GM04504 (cell line): ENCODE measurements at regions not wholly inside any gene's neighbourhood (a gene's known extent, or its start where the extent isn't known, plus 50 kb on each side); places are given as distances from the start of the nearest gene placed in this dataset.
"Not testable (repeated sequence)": the region's sequence is repeated elsewhere in the genome, so short reads cannot be mapped to it uniquely, and the experiment has no call there.

Experiments used
- DNase-seq: peaks from one replicate; pipeline ENCODE4 v3.0.0-alpha.2; 2012; ENCODE audit warnings: low read depth

DNA sequence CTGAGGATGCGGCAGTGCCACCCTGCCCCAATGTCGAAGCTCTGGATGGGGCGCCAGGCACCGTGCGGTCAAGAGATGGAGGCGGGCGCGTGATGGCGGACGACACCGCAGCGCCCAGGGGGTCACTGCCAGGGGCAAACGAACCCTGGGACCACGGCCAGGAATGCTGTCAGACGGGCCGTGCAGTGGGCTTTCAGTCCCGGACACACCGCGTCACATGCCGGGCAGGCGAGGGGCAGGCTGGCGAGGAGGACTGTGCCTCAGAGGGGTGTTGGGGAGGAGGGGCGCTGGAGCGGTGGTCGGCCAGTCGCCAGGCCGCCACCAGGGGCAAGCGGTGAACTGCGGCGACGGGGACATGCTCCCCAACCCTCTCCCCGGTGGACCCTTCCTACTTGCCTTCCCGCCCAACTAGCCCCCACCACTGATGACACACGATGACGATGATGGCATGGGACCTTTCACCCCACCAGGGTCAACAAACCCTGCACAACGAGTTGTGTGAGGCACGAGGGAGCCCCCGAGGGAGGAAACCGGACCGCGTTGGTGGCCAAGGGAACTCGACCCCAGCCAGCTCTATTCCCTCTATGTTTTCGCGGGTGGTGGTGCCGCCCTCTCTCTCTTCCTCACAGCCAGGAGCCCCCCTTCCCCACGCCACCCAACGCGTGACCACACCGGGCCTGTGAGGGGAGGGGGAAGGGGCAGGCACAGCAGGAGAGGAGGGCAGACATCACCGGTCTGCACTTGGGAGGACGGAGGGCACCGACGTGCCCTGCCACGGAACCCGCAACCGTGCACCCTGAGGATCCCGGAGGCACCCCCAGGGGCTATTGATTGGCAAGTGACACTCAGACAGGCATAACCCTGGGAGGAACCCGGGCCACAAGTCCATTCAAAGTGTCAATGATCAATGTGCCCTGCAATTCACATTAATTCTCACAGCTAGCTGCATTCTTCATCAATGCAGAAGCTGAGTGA is 1960.9 kb upstream of the DEFB115 start:
- DNase-seq, result no peak

DNA sequence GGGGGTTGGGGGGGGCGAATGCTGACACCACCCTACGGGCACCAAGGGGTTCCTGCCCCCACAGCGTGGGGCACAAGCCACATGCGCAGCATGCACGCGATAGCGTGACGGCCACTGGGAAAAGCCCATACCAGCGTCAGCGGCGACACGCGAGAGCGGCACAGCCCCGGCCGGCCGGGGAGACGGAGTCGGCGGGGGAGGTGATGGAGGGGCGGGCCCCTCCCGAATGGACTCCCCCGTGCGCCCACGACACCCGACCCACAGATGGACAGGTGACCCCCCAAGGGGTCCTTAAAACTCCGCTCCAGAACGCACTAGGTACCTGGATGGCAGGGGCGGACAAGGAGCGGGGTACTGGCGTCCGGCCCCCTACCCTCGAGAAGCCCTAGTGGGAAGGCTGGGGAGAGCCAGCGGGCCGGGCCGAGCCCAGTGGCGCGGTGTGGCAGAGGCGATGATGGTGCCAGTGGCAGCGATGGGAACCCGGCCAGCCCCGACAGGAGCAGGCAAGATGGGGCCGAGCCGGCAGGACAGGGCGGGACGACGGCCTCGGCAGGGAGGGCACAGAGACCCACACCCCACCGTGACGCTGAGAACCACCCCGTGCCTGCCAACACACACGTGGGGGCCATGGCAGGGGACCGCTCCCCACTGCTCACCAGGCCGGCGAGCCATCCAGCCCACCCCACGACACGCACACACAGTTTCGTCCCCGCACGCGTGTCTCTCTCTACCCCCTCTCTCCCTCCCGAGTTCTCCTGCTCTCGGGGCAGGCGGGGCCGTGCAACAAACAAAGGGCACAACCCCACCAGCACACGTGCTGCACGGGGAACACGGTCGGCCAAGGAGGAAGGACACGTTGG is 1959.8 kb upstream of the DEFB115 start:
- DNase-seq, result no peak

DNA sequence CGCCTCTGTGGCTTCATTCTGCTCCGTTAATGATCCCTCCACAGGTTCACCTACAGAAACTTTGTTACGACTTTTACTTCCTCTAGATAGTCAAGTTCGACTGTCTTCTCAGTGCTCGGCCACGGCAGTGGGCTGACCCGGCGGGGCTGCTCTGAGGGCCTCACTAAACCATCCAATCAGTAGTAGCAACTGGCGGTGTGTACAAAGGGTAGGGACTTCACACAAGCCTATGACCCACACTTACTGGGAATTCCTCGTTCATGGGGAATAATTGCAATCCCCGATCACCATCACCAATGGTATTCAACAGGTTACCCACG is 1959.2 kb upstream of the DEFB115 start:
- no peak for DNase-seq

DNA sequence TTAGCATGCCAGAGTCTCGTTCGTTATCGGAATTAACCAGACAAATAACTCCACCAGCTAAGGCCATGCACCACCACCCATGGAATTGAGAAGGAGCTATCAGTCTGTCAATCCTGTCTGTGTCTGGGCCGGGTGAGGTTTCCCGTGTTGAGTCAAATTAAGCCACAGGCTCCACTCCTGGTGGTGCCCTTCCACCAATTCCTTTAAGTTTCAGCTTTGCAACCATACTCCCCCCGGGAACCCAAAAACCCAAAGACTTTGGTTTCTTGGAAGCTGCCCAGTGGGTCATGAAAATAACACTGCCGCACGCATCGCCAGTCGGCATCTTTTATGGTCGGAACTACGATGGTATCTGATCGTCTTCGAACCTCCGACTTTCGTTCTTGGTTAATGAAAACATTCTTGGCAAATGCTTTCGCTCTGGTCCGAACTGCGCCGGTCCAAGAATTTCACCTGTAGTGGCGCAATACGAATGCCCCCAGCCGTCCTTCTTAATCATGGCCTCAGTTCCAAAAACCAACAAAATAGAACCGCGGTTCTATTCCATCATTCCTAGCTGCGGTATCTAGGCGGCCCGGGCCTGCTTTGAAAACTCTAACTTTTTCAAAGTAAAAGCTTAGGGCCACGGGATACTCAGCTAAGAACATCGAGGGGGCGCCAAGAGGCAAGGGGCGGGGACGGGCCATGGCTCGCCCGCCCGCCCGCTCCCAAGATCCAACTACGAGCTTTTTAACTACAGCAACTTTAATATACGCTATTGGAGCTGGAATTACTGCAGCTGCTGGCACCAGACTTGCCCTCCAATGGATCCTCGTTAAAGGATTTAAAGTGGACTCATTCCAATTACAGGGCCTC is 1958.5 kb upstream of the DEFB115 start:
- DNase-seq, result no peak

DNA sequence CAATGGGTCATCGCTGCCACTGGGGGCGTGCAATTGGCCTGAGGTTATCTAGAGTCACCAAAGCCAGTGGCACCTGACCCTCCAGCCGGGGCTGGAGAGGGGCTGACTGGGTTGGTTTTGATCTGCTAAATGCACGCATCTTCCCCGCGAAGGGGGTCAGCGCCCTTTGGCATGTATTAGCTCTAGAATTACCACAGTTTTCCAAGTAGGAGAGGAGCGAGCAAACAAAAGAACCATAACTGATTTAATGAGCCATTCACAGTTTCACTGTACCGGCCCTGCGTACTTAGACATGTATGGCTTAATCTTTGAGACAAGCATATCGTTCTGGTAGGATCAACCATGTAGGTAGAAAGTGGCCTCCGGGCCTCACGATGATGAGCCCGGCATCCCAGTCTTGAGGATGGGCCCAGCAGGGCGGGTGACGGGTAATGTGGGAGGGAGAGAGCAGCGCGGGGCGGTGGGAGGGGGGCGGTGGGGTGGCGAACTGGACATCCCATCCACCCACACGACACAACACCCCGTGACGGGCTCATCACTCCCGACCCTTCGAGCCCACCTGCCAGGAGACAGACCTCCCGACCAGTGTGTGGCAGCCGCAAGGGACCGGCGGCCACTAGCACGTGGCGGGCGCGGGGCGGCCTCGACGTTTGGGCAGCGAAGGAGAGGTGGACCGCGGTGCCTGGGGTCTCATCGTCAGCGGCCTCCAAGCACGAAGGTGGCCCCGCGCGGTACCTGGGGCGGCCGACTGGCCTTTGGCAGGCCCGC is 1957.5 kb upstream of the DEFB115 start:
- DNase-seq, result no peak

DNA sequence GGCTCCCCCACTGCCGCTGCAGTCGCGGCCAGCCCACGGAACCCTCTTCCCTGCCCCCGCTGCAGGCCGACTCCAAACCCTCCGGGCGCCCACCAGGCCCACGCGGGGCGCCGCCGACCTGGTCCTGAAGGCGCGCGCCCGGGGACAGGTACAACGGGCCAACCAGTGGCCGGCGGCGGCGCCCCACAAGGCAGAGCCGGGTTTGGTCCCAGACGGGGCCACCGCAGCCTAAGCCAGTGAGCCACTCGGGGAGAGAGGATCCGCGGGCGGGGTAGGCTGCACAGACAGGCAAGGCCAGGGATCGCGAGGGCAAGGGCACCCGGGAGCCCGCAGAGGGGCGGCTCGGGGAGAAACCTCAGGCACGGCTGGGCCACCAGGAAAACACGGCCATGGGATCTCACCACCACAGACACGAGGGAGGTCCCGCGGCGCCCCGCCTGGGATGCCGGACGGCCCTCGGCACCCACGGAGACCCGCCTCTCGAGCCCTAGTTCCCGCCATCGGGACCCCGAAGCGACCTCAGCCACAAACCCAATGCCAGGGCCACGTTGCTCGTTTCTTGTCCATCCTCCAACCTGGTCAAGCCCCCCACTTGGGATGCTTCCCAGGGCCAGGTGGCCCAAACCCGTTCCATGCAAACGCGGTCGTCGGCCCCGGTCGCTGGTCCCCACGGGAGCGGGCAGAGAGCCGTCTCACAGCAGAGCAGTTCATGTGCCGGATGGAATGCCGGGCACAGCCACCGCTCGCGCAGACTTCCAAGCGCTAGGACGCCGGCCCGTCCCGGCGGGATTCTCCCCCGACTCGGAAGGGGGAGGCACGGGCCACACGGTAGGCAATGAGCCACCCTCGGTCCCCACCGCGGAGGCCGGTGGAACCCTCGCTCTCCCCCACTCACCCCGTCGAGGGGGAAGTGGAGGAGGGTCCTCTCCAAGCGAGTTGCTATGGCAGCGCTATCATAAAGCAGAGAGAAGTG is 1956.6 kb upstream of the DEFB115 start:
- DNase-seq, result no peak

DNA sequence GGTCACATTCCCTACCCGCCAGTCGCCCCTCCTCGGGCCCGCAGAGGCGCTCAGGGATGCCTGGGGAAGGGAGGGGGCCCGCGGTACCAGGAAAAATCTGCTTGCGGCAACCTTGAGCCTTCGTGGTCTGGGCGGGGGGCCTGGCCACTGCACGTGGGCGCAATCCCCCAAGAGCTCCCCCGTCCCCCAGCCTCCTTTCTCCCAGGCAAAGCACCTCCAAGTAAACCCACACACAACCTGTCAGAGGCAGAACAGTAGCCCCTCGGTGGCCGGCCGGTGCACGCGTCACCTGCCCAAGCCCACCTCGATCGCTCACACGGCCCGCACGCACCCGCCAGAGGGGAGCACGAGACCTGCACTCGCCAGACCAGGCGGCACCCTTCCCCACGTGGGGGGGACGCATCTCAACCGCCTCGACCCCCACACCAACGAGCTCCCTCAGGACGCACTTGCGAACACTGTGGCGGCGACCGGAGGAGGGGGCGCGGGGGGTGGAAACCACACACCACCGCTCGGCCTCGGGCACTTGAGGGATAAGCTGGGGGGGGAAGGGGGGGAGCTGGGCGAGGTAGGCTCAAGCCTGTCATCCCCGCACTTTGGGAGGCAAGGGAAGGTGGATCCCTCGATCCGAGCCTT is 1955.7 kb upstream of the DEFB115 start:
- no peak for DNase-seq

DNA sequence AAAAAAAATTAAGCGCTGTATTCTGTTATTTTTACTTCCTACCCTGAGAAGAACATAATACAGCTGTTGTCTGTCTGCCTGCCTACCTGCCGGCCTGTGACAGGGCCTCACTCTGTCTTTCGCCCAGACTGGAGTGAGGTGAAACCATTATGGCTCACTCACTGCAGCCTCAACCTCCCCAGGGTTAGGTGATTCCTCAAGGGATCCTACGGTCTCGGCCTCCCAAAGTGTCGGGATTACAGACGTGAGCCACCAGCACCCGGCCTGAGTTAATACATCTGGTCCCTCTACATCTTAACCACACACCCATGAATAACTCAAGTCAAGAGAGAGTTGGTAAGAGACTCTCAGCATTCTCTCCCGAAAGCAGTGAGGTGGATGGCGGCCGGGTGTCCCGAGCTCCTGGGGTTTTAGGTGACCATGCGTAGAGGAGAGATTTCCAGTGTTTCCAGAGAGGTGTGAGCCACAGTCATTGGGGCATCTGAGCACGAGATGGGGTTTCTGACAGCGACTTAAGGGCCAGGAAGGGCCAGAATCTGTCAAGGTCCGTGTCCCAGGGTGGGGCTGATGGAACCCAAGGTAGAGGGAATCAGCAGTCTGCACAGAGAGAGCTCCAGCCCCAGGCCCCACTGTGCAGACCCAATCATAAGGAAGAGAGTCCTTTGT is 1954.4 kb upstream of the DEFB115 start:
- no peak for DNase-seq

DNA sequence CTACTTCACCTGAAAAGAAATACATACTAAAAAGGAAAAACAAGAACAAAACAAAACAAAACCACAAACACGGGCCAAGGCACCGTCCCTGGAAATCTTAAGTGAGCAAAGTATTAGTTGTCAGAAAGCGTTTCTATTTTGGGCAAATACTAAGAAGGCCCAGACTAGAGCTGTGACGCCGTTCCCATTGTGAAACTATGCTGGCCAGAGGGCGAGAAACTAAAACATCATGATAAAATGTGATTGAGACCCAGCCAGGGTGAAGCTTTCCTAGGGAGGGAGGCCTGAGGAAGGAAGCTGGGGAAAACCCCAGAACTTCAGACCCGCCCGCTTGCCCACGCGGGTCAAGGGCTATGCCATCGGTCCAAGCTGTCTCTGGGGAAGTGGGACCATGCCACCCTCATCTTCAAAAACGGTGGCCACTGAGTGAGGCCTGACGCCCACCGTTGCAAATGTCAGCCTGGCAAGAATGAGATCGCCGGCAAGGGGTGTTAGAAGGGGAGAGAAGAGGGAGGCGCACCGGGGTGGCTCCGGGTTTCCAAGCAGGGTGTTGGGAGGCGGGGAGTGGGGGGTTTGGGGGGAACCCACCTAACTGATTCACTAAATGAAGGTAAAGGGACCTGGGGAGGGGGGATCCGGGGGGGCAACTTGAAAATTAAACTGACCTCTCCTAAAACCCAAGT is 1950.9 kb upstream of the DEFB115 start:
- DNase-seq, result no peak

DNA sequence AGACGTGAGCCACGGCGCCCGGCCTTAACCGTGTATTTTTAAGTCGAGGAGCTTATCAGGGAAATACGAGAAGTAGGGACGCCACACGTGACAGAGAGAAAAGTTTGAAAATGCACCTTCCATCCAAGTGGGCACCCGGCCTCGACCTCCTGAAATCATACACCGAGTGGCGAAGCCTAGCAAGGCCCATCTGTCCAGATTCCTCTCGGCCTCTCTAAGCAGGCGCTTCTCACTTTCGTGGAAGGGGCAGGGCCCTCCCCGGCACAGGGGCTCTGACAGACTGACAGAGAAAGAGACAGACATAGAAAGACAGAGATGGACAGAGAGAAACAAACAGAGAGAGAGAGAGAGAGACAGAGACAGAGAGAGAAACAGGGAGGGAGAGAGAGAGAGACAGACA is 1950.0 kb upstream of the DEFB115 start:
- DNase-seq, result not testable (repeated sequence)

DNA sequence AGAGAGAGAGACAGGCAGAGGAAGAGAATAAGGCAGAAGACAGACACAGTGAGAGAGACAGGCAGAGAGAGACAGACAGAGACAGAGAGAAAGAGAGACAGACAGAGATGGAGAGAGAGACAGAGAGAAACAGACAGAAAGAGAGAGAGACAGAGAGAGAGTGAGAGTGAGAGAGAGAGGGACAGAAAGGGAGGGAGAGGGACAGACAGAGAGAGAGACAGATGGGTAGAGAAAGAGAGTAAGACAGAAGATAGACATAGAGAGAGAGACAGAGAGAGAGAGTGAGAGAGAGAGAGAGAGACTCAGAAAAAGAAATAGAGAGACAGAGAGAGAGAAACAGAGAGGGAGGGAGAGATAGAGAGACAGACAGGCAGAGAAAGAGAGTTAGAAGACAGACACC is 1948.5 kb upstream of the DEFB115 start:
- not testable (repeated sequence) for DNase-seq

DNA sequence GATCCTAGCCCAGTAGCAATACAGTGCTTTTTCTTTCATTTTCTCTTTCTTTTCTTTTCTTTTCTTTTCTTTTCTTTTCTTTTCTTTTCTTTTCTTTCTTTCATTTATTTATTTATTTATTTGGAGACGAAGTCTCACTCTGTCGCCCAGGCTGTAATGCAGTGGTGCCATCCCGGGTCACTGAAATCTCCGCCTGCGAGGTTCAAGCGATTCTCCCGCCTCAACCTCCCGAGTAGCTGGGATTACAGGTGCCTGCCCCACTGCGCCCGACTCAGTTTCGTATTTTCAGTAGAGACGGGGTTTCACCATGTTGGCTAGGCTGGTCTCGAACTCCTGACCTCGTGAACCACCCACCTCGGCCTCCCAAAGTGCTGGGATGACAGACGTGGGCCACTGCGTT is 1948.0 kb upstream of the DEFB115 start:
- not testable (repeated sequence) for DNase-seq

DNA sequence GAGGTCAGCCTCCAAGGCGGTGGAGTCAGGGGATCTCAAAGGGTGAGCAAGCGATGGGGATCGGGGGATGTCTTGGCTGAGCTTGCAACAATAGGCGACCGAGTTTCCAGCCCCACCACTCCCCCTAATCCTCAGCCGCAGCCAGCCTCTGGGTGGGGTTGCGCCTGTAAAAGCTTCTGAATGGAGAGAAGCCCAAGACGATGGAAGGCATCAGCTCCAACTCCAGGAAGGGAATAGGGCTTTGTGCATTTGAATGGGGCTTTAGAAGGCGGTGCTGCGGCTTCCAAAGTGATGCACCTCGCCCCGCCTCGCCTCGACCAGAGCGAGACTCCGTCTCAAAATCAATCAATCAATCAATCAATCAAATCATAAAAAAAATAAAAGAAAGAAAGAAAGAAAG is 1946.4 kb upstream of the DEFB115 start:
- DNase-seq, result not testable (repeated sequence)

DNA sequence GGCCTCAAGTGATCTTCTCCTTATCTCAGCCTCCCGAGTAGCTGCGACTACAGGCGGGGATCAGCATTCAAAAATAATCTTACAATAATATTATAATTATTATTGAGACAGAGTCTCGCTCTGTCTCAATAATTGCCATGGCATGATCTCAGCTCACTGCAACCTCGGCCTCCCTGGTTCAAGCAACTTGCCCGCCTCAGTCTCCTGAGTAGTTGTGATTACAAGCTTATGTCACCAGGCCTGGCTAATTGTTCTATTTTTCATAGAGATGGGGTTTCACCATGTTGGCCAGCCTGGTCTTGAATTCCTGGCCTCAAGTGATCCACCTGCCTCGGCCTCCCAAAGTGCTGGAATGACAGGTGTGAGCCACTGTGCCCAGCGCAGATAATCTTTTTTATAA is 1944.8 kb upstream of the DEFB115 start:
- not testable (repeated sequence) for DNase-seq

DNA sequence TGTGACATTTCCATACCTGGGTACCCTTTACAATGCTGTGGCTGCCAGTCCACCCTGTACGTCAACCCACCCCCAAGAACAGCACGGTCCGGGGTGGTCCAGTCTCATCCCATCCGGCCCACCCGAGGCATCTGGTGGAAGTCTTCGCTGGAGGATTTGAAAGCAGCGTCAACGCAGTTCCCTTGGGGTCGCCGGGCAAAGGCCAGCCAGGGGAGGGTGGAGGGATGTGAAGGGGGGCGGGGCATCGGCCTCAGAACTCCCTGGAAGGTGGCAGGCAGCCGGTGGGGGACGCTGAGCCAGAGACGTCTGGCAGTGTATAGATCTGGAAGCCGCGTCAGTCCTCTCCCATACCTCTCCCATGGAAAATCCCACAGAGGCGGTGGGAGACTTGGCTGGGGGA is 1944.0 kb upstream of the DEFB115 start:
- no peak for DNase-seq

DNA sequence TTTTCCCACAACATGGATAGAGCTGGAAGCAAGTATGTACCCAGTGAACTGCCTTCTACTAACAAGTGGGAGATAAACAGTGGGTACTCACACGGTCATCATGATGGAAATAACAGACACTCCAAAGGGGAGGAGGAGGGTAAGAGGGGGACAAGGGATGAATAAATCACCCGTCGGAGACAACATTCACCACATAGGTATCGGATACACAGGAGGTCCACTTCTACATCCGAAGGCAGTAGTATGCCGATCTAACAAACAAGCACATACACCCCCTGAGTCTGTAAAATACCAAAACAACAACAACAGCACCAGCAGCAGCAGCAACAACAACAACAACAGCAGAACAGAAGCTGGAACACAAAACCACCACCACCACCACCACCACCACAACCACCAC is 1943.2 kb upstream of the DEFB115 start:
- DNase-seq, result no peak

DNA sequence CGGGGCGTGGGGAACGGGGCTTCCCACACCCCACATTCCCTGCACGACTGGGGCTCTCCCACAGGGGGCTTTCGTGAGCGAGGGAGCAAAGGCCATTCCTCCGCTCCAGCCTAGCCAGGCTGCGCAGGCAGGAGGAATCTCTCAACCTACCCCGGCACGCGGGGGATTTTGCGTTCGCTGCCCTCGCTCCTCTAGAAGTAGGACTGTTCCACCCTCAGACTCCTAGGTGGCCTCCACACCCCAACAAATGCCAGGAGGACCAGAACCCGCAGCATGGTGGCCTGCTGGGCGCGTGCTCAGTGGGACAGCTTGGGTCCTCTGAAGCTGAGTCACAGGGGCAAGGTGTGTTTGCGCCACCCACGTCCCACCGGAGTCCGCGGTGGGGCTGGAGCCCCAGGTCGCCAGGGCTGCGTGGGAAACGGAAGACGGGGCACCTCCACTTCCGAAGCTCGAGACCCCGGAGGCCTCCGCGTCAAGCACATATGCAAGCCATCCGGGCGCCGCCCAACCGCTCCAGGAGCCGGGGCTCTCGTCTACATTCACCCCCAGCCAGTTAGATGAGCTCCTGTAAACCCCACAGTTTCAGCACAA is 1938.5 kb upstream of the DEFB115 start:
- DNase-seq, result no peak

DNA sequence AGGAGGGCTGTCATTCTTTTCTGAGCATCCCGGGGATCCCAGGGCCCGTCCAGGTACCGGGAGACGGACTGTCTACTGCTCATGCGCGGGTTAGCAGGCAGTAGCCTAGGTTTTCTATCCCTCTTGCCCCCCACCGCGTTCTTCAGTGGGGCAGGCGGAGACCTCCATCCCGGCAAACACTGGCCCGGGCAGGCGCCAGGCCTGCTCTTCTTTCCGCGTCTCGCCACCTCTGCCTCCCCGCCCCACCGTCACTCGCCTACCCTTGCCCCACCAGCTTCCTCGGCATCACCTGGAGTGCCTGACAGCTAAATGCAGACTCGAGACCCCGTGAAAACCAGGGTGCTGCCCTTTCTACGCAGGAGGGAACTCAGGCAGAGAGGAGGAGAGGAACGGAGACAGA is 1937.7 kb upstream of the DEFB115 start:
- no peak for DNase-seq
